OCI-M1 (cell line): ENCODE measurements at regions not wholly inside any gene's neighbourhood (a gene's known extent, or its start where the extent isn't known, plus 50 kb on each side); places are given as distances from the start of the nearest gene placed in this dataset.

ENCODE experiments used
- DNase-seq: peaks from one replicate; lab custom pipeline; 2025; lab: John Stamatoyannopoulos, UW

GRCh38 chr4:174438711-174439110 lies 83.6 kb downstream of the HPGD start:
- DNase-seq: no peak

- DNase-seq: peak; percentile 63
These were observed 84.5 kb downstream of the HPGD start for GRCh38 chr4:174437749-174438148.

- no peak for DNase-seq
These were observed 85.0 kb downstream of the HPGD start for GRCh38 chr4:174437324-174437723.

- no peak for DNase-seq
These were observed 85.9 kb downstream of the HPGD start for GRCh38 chr4:174436377-174436776.

DNA sequence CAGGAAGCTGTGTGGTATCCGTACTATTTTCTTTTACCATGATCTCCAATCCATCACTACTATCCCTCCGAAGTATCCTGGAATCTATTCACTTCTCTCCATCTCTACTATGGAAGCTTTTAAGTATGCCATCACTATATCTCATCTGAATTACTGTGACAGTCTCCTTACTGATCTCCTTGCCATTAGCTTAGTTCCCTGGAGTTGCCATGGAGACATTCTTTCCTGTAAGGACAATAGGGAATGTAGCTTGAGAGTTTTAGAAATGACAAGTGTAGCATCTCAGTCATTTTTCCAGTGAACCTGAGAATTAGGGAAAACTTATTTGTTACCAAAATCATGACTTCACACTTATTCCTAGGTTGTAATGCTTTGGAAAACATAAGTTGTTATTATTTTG lies 86.3 kb downstream of the HPGD start:
- DNase-seq: no peak

DNA sequence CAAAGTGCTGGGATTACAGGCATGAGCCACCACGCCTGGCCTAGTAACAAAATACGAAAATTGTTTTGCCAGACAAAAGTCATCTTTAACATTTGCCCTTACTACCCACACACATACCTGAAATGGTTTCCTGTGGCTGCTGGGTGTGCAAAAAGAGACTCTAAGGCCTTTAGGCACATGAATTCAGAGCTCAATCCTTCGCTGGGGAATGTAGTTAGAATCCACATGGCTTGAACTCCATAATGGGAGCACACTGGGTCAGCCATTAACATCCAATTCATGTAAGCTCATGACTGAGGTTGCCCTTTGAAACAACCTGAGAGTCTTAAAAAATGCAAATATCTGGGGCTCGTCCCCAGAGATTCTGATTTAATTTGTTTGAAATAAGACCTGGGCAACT lies 87.8 kb downstream of the HPGD start:
- DNase-seq: no peak

- DNase-seq: no peak
These were observed 91.7 kb downstream of the HPGD start for GRCh38 chr4:174430576-174430975.

- no peak for DNase-seq
These were observed 92.4 kb downstream of the HPGD start for GRCh38 chr4:174429701-174430410.

- DNase-seq: peak; percentile 56
These were observed 94.6 kb downstream of the HPGD start for GRCh38 chr4:174427571-174428140.

- DNase-seq: no peak
These were observed 96.6 kb downstream of the HPGD start for GRCh38 chr4:174425669-174426068.

- peak; percentile 91 for DNase-seq
These were observed 98.9 kb downstream of the HPGD start for GRCh38 chr4:174423257-174423944.

GRCh38 chr4:174422893-174423256 lies 99.4 kb downstream of the HPGD start:
- DNase-seq: peak; percentile 91

DNA sequence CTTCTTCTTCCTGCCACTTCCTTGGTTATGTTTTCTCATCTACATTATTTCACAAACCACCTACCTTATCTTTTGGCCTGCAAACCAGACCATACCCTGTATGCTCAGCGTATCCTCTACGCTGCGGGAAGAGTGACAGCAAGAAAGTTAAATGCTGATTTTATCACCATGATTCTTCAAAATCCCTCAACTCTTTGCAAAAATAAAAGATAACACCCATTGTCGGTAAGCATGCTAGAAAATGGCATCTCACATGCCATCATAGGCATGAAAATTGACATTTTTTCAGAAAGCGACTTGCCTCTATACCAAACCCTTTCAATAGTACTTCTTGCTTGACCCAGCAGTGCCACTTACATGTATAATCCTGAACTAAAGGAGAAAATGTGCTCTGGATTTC lies 102.0 kb downstream of the HPGD start:
- DNase-seq: peak; percentile 91

GRCh38 chr4:174418640-174419212 lies 103.6 kb downstream of the HPGD start:
- no peak for DNase-seq

- DNase-seq: no peak
These were observed 113.3 kb downstream of the HPGD start for GRCh38 chr4:174408841-174409552.

GRCh38 chr4:174406383-174406782 lies 115.9 kb downstream of the HPGD start:
- no peak for DNase-seq

- no peak for DNase-seq
These were observed 116.4 kb downstream of the HPGD start for GRCh38 chr4:174405923-174406322.

GRCh38 chr4:174404677-174405076 lies 117.6 kb downstream of the HPGD start:
- DNase-seq: peak; percentile 40

DNA sequence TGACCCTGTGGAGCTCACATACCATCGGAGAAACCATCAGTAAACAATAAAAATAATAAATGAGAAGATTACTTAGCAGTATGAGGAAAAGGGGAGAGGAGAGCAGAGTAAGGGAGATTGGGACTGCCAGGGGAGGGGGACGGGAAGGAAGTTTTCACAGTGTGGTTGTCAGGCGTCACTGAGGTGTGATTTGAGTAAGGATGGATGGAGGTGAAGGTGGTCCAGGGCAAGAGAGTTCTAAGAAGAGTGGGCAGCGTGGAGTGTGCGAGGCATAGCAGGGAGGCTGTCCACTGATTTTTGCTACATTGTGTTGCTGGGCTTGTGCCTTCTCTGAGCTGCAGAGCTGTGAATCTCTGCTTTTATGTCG lies 119.1 kb downstream of the HPGD start:
- no peak for DNase-seq

- no peak for DNase-seq
These were observed 118.9 kb downstream of the CEP44 start for GRCh38 chr4:174402470-174403176.

DNA sequence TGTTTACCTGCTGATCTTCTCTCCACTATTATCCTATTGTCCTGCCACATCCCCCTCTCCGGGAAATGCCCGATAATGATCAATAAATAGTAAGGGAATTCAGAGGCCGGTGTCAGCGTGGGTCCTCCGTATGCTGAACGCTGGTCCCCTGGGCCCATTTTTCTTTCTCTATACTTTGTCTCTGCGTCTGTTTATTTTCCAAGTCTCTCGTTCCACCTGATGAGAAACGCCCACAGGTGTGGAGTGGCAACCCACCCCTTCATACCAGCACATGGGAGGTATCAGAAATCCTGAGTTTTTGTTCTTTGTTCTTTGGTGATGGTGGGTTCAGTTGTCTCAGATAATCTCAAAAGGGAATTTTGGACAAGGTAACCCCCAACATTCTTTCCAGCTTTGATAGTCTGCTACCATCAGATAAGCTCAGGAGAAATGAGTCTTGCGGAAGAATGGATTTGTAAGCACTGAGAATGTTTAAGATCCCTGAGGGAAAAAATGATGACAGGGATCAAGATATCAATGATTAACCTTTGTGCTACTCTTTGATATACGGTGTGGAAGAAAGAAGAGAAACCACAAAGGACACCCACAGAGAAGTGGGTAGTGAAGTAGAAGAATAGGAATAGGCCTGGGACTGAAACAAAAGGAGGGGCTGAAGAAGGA lies 117.9 kb downstream of the CEP44 start:
- no peak for DNase-seq
